SK-N-SH treated with all-trans-retinoic acid at 6 μM for 48 hours (cell line): ENCODE measurements at regions not wholly inside any gene's neighbourhood (a gene's known extent, or its start where the extent isn't known, plus 50 kb on each side); places are given as distances from the start of the nearest gene placed in this dataset.

Experiments used
- ATAC-seq: fragments of 200-7000 bp; cut with Tn5 transposase; 3 replicates; pipeline ENCODE4 v1.9.1; 2020; ENCODE audit warnings: mild to moderate bottlenecking, moderate library complexity
- ARNTL ChIP-seq: fragments of 450-650 bp; formaldehyde crosslinking; IDR thresholded peaks from 2 replicates; pipeline ENCODE4 v1.5.0; 2020; ENCODE audit warnings: low read depth, mild to moderate bottlenecking, moderate library complexity, borderline replicate concordance
- BACH2 ChIP-seq: fragments of 250-450 bp; sonication (Bioruptor Pico); IDR thresholded peaks from 2 replicates; pipeline ENCODE4 v1.9.0; 2021; ENCODE audit warnings: mild to moderate bottlenecking, borderline replicate concordance
- CSDC2 ChIP-seq: fragments of 250-450 bp; sonication (Bioruptor Pico); IDR thresholded peaks from 2 replicates; pipeline ENCODE4 v1.5.0; 2020; ENCODE audit warnings: mild to moderate bottlenecking, moderate library complexity
- ESRRG ChIP-seq: fragments of 250-450 bp; sonication (Bioruptor Pico); IDR thresholded peaks from 2 replicates; pipeline ENCODE4 v1.6.1; 2021; ENCODE audit warnings: mild to moderate bottlenecking
- GLIS3 ChIP-seq: fragments of 250-450 bp; sonication (Bioruptor Pico); IDR thresholded peaks from 2 replicates; pipeline ENCODE4 v1.5.0; 2020; ENCODE audit warnings: mild to moderate bottlenecking, moderate library complexity
- ISL1 ChIP-seq: fragments of 250-450 bp; sonication (Bioruptor Pico); IDR thresholded peaks from 2 replicates; pipeline ENCODE4 v2.1.2; 2022; ENCODE audit warnings: mild to moderate bottlenecking, moderate library complexity
- OSR1 ChIP-seq: fragments of 250-450 bp; sonication (Bioruptor Pico); IDR thresholded peaks from 2 replicates; pipeline ENCODE4 v1.8.0; 2022; ENCODE audit warnings: moderate library complexity, mild to moderate bottlenecking, inconsistent platforms
- RARB ChIP-seq: fragments of 250-450 bp; sonication (Bioruptor Pico); IDR thresholded peaks from 2 replicates; pipeline ENCODE4 v1.8.0; 2021; ENCODE audit warnings: mild to moderate bottlenecking, moderate library complexity
- SNAI2 ChIP-seq: fragments of 250-450 bp; sonication (Bioruptor Pico); IDR thresholded peaks from 2 replicates; pipeline ENCODE4 v1.5.0; 2020; ENCODE audit warnings: mild to moderate bottlenecking, moderate library complexity
- TCF4 ChIP-seq: fragments of 250-450 bp; sonication (Bioruptor Pico); IDR thresholded peaks from 2 replicates; pipeline ENCODE4 v1.8.0; 2021; ENCODE audit warnings: mild to moderate bottlenecking, moderate library complexity, borderline replicate concordance
- TOX ChIP-seq: fragments of 250-450 bp; sonication (Bioruptor Pico); IDR thresholded peaks from 2 replicates; pipeline ENCODE4 v1.8.0; 2021; ENCODE audit warnings: mild to moderate bottlenecking, moderate library complexity, borderline replicate concordance
- ZC3H10 ChIP-seq: fragments of 250-450 bp; sonication (Bioruptor Pico); IDR thresholded peaks from 2 replicates; pipeline ENCODE4 v1.5.1; 2021; ENCODE audit warnings: mild to moderate bottlenecking, moderate library complexity
- ZFP3 ChIP-seq: fragments of 250-450 bp; sonication (Bioruptor Pico); IDR thresholded peaks from 2 replicates; pipeline ENCODE4 v1.5.0; 2020; ENCODE audit warnings: mild to moderate bottlenecking, moderate library complexity
- ZFP30 ChIP-seq: fragments of 450-650 bp; formaldehyde crosslinking; IDR thresholded peaks from 2 replicates; pipeline ENCODE4 v1.5.0; 2022; ENCODE audit warnings: mild to moderate bottlenecking, moderate library complexity
- ZNF70 ChIP-seq: fragments of 450-650 bp; formaldehyde crosslinking; IDR thresholded peaks from 2 replicates; pipeline ENCODE4 v1.5.0; 2020; ENCODE audit warnings: mild to moderate bottlenecking, moderate library complexity
- ZNF8 ChIP-seq: fragments of 450-650 bp; formaldehyde crosslinking; IDR thresholded peaks from 2 replicates; pipeline ENCODE4 v1.5.0; 2020; ENCODE audit warnings: mild to moderate bottlenecking, moderate library complexity
- TF ChIP-seq, protein P1 (sequence below): fragments of 250-450 bp; sonication (Bioruptor Pico); IDR thresholded peaks from 2 replicates; pipeline ENCODE4 v1.8.0; 2021; ENCODE audit warnings: low read depth, mild to moderate bottlenecking, moderate library complexity, borderline replicate concordance
- TF ChIP-seq, protein P2 (sequence below): fragments of 250-450 bp; sonication (Bioruptor Pico); IDR thresholded peaks from 2 replicates; pipeline ENCODE4 v1.5.1; 2021; ENCODE audit warnings: mild to moderate bottlenecking, moderate library complexity
- TF ChIP-seq, protein P3 (sequence below): fragments of 250-450 bp; sonication (Bioruptor Pico); IDR thresholded peaks from 2 replicates; pipeline ENCODE4 v1.5.0; 2020; ENCODE audit warnings: mild to moderate bottlenecking, moderate library complexity
- TF ChIP-seq, protein P4 (sequence below): fragments of 250-450 bp; sonication (Bioruptor Pico); IDR thresholded peaks from 2 replicates; pipeline ENCODE4 v1.8.0; 2020; ENCODE audit warnings: mild to moderate bottlenecking, moderate library complexity, borderline replicate concordance
- TF ChIP-seq, protein P5 (sequence below): fragments of 250-450 bp; sonication (Bioruptor Pico); IDR thresholded peaks from 2 replicates; pipeline ENCODE4 v1.5.1; 2020; ENCODE audit warnings: low read depth, mild to moderate bottlenecking, moderate library complexity

DNA sequence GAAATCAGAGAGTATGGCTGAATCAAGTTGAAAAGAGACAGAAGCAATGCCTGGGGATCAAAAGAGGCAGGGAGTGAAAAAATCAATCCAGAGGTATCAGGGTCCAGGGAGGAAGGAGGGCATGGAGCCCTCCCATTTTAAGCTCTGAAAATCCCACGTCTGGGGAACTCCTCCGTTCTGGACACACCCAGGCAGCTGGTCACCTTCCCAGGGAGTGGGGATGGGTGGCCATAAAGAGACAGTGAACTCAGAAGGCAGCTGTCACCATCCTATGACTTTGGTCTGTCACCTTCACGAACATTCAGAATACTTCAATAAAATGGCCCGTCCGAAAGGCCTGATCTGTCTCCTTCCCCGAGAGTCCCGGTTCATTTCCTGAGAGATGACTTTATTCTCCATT, 71.6 kb downstream of the MAP1LC3B2 start:
- ATAC-seq, result no peak
- no peak for TF ChIP-seq ARNTL (CRISPR knock-in tag)
- TF ChIP-seq ZNF70 (CRISPR knock-in tag), result no peak
- no peak for TF ChIP-seq GLIS3
- TF ChIP-seq CSDC2, result no peak
- TF ChIP-seq ZFP3 (CRISPR knock-in tag), result no peak
- no peak for TF ChIP-seq SNAI2
- TF ChIP-seq, protein P1, sequence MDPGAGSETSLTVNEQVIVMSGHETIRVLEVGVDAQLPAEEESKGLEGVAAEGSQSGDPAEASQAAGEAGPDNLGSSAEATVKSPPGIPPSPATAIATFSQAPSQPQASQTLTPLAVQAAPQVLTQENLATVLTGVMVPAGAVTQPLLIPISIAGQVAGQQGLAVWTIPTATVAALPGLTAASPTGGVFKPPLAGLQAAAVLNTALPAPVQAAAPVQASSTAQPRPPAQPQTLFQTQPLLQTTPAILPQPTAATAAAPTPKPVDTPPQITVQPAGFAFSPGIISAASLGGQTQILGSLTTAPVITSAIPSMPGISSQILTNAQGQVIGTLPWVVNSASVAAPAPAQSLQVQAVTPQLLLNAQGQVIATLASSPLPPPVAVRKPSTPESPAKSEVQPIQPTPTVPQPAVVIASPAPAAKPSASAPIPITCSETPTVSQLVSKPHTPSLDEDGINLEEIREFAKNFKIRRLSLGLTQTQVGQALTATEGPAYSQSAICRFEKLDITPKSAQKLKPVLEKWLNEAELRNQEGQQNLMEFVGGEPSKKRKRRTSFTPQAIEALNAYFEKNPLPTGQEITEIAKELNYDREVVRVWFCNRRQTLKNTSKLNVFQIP (CRISPR knock-in tag), result no peak
- TF ChIP-seq ZC3H10 (CRISPR knock-in tag), result no peak
- TF ChIP-seq TOX (CRISPR knock-in tag), result no peak
- TF ChIP-seq, protein P2, sequence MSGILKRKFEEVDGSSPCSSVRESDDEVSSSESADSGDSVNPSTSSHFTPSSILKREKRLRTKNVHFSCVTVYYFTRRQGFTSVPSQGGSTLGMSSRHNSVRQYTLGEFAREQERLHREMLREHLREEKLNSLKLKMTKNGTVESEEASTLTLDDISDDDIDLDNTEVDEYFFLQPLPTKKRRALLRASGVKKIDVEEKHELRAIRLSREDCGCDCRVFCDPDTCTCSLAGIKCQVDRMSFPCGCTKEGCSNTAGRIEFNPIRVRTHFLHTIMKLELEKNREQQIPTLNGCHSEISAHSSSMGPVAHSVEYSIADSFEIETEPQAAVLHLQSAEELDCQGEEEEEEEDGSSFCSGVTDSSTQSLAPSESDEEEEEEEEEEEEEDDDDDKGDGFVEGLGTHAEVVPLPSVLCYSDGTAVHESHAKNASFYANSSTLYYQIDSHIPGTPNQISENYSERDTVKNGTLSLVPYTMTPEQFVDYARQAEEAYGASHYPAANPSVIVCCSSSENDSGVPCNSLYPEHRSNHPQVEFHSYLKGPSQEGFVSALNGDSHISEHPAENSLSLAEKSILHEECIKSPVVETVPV (CRISPR knock-in tag), result no peak

DNA sequence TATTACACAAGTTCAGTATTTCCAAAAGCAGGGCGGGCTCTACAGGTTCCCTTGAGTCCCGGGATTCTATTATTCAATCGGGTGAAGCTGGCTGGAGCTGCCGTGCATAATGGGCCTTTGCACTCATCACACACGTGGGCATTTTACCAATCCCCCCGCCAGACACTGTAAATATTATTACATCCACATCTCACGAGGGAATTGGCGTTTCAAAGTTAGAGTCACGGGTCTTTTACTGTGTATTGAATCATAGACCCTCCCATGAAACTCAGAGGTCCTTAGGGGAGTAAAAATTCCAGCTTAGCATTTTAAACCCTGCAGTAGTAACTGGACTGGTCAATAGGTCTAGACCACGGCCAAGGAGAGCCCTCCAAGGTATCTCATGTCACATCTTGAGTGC, 70.3 kb downstream of the MAP1LC3B2 start:
- TF ChIP-seq, protein P2 (CRISPR knock-in tag), result no peak
- TF ChIP-seq, protein P3, sequence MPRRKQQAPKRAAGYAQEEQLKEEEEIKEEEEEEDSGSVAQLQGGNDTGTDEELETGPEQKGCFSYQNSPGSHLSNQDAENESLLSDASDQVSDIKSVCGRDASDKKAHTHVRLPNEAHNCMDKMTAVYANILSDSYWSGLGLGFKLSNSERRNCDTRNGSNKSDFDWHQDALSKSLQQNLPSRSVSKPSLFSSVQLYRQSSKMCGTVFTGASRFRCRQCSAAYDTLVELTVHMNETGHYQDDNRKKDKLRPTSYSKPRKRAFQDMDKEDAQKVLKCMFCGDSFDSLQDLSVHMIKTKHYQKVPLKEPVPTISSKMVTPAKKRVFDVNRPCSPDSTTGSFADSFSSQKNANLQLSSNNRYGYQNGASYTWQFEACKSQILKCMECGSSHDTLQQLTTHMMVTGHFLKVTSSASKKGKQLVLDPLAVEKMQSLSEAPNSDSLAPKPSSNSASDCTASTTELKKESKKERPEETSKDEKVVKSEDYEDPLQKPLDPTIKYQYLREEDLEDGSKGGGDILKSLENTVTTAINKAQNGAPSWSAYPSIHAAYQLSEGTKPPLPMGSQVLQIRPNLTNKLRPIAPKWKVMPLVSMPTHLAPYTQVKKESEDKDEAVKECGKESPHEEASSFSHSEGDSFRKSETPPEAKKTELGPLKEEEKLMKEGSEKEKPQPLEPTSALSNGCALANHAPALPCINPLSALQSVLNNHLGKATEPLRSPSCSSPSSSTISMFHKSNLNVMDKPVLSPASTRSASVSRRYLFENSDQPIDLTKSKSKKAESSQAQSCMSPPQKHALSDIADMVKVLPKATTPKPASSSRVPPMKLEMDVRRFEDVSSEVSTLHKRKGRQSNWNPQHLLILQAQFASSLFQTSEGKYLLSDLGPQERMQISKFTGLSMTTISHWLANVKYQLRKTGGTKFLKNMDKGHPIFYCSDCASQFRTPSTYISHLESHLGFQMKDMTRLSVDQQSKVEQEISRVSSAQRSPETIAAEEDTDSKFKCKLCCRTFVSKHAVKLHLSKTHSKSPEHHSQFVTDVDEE (CRISPR knock-in tag), result no peak
- TF ChIP-seq ZNF70 (CRISPR knock-in tag) (no peak), OSR1 (CRISPR knock-in tag) (no peak), ARNTL (CRISPR knock-in tag) (no peak), CSDC2 (no peak), ZFP3 (CRISPR knock-in tag) (no peak), BACH2 (CRISPR knock-in tag) (no peak)
- TF ChIP-seq, protein P4, sequence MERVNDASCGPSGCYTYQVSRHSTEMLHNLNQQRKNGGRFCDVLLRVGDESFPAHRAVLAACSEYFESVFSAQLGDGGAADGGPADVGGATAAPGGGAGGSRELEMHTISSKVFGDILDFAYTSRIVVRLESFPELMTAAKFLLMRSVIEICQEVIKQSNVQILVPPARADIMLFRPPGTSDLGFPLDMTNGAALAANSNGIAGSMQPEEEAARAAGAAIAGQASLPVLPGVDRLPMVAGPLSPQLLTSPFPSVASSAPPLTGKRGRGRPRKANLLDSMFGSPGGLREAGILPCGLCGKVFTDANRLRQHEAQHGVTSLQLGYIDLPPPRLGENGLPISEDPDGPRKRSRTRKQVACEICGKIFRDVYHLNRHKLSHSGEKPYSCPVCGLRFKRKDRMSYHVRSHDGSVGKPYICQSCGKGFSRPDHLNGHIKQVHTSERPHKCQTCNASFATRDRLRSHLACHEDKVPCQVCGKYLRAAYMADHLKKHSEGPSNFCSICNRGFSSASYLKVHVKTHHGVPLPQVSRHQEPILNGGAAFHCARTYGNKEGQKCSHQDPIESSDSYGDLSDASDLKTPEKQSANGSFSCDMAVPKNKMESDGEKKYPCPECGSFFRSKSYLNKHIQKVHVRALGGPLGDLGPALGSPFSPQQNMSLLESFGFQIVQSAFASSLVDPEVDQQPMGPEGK, result no peak
- TF ChIP-seq, protein P5, sequence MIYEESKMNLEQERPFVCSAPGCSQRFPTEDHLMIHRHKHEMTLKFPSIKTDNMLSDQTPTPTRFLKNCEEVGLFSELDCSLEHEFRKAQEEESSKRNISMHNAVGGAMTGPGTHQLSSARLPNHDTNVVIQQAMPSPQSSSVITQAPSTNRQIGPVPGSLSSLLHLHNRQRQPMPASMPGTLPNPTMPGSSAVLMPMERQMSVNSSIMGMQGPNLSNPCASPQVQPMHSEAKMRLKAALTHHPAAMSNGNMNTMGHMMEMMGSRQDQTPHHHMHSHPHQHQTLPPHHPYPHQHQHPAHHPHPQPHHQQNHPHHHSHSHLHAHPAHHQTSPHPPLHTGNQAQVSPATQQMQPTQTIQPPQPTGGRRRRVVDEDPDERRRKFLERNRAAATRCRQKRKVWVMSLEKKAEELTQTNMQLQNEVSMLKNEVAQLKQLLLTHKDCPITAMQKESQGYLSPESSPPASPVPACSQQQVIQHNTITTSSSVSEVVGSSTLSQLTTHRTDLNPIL, result no peak
- TF ChIP-seq, protein P1 (CRISPR knock-in tag), result no peak
- no peak for ATAC-seq

DNA sequence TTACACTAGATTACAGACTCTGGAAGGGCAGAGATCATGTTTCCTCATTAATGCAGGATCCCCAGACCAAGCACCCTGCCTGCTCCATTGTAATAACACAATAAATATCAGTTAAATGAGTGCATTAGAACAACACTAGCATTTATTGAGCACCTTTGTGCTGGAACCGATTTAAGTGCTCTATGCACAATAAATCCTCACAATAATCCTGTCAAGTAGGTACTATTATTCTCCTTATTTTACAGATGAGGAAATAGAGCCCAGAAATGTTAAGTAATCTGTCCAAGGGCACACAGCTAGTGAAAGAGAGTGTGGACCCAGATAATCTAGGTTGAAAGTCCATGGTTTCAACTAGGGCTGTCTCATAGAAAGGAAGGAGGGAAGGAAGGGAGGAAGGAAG, 69.8 kb downstream of the MAP1LC3B2 start:
- ATAC-seq, result no peak
- no peak for TF ChIP-seq ARNTL (CRISPR knock-in tag)
- no peak for TF ChIP-seq ISL1 (CRISPR knock-in tag)
- no peak for TF ChIP-seq GLIS3
- TF ChIP-seq BACH2 (CRISPR knock-in tag), result no peak
- no peak for TF ChIP-seq CSDC2
- no peak for TF ChIP-seq ZC3H10 (CRISPR knock-in tag)
- no peak for TF ChIP-seq OSR1 (CRISPR knock-in tag)
- no peak for TF ChIP-seq ZFP30 (CRISPR knock-in tag)
- no peak for TF ChIP-seq TOX (CRISPR knock-in tag)
- TF ChIP-seq RARB (CRISPR knock-in tag), result no peak
- TF ChIP-seq TCF4, result no peak
- TF ChIP-seq ESRRG (CRISPR knock-in tag), result no peak
- TF ChIP-seq, protein P2 (CRISPR knock-in tag), result no peak
- TF ChIP-seq ZNF8 (CRISPR knock-in tag), result no peak
- TF ChIP-seq, protein P5, result no peak
